GM21423 (cell line): ENCODE measurements at regions not wholly inside any gene's neighbourhood (a gene's known extent, or its start where the extent isn't known, plus 50 kb on each side); places are given as distances from the start of the nearest gene placed in this dataset.
A peak's percentile ranks its signal among the peaks of the same experiment; 100 is the strongest.
"Not testable (repeated sequence)": the region's sequence is repeated elsewhere in the genome, so short reads cannot be mapped to it uniquely, and the experiment has no call there.

ENCODE experiments used
- ATAC-seq: cut with Tn5 transposase; IDR thresholded peaks from one replicate; pipeline ENCODE4 v1.9.1; 2021; ENCODE audit warnings: mild to moderate bottlenecking, moderate library complexity; ENCODE audit not compliant: unreplicated experiment

- ATAC-seq, result peak; percentile 87
These were observed 51.4 kb upstream of the LSM6 start for GRCh38 chr4:146124023-146124680.

- no peak for ATAC-seq
These were observed 52.3 kb upstream of the LSM6 start for GRCh38 chr4:146123231-146123630.

GRCh38 chr4:146122398-146122797 lies 53.1 kb upstream of the LSM6 start:
- no peak for ATAC-seq

- ATAC-seq, result no peak
These were observed 53.8 kb upstream of the LSM6 start for GRCh38 chr4:146121757-146122156.

- no peak for ATAC-seq
These were observed 55.6 kb upstream of the LSM6 start for GRCh38 chr4:146119845-146120404.

GRCh38 chr4:146114066-146114465 lies 61.5 kb upstream of the LSM6 start:
- ATAC-seq, result no peak

GRCh38 chr4:146113171-146113570 lies 62.3 kb upstream of the LSM6 start:
- no peak for ATAC-seq

- ATAC-seq, result peak; percentile 41
These were observed 63.1 kb upstream of the LSM6 start for GRCh38 chr4:146112389-146112788.

- ATAC-seq, result no peak
These were observed 64.5 kb upstream of the LSM6 start for GRCh38 chr4:146110871-146111485.

GRCh38 chr4:146108756-146109155 lies 66.8 kb upstream of the LSM6 start:
- no peak for ATAC-seq

- ATAC-seq, result no peak
These were observed 67.8 kb upstream of the LSM6 start for GRCh38 chr4:146107587-146108240.

- peak; percentile 27 for ATAC-seq
These were observed 70.1 kb upstream of the LSM6 start for GRCh38 chr4:146105464-146105863.

GRCh38 chr4:146104541-146104940 lies 71.0 kb upstream of the LSM6 start:
- no peak for ATAC-seq

- ATAC-seq, result not testable (repeated sequence)
These were observed 71.5 kb upstream of the LSM6 start for GRCh38 chr4:146104052-146104451.

GRCh38 chr4:146099585-146099984 lies 75.9 kb upstream of the LSM6 start:
- ATAC-seq, result no peak

- ATAC-seq, result peak; percentile 67
These were observed 76.5 kb upstream of the LSM6 start for GRCh38 chr4:146098978-146099377.

- ATAC-seq, result no peak
These were observed 77.1 kb upstream of the LSM6 start for GRCh38 chr4:146098397-146098796.

GRCh38 chr4:146096371-146096770 lies 79.1 kb upstream of the LSM6 start:
- no peak for ATAC-seq

GRCh38 chr4:146095860-146096259 lies 79.7 kb upstream of the LSM6 start:
- peak; percentile 56 for ATAC-seq

- ATAC-seq, result no peak
These were observed 80.3 kb upstream of the LSM6 start for GRCh38 chr4:146095091-146095690.

GRCh38 chr4:146088690-146089089 lies 86.8 kb upstream of the LSM6 start:
- ATAC-seq, result no peak

- ATAC-seq, result no peak
These were observed 87.7 kb upstream of the LSM6 start for GRCh38 chr4:146087856-146088255.
